Peyer's patch (tissue), 4 donors: ENCODE measurements at regions not wholly inside any gene's neighbourhood (a gene's known extent, or its start where the extent isn't known, plus 50 kb on each side); places are given as distances from the start of the nearest gene placed in this dataset.
"Not testable (repeated sequence)": the region's sequence is repeated elsewhere in the genome, so short reads cannot be mapped to it uniquely, and the experiment has no call there.

Experiments
- DNase-seq, 3 donors: peaks; one replicate each; pipeline ENCODE4 v3.0.0-alpha.2; 2017 to 2019
- H3K27ac ChIP-seq, 4 donors: fragments of 200-600 bp; sonication (generic); one replicate each; pipeline ENCODE4 v1.5.1; 2016 to 2019
- H3K27me3 ChIP-seq, 2 donors: fragments of 200-600 bp; sonication (generic); one replicate each; pipeline ENCODE4 v1.5.1; 2019
- H3K36me3 ChIP-seq, 3 donors: fragments of 200-600 bp; sonication (generic); one replicate each; pipeline ENCODE4 v1.5.1; 2016 to 2019
- H3K4me1 ChIP-seq, 4 donors: fragments of 200-600 bp; sonication (generic); one replicate each; pipeline ENCODE4 v1.5.1; 2016 to 2019
- H3K4me3 ChIP-seq, 4 donors: fragments of 200-600 bp; sonication (generic); 1 replicate in 3 of 4; 2 replicates in 1 of 4; pipeline ENCODE4 v1.5.1; 2016 to 2019; ENCODE audit warnings: mild to moderate bottlenecking in 1 of 4
- H3K9me3 ChIP-seq, 4 donors: fragments of 200-600 bp; sonication (generic); one replicate each; pipeline ENCODE4 v1.5.1; 2016 to 2019; ENCODE audit warnings: mild to moderate bottlenecking in 1 of 4
- CTCF ChIP-seq, 6 experiments: fragments of 450-650 bp in 4 of 6; fragments of 200-600 bp in 2 of 6; sonication (generic) in 1 of 6; IDR thresholded peaks; one replicate each; pipeline ENCODE4 v1.5.1; 2017 to 2019; ENCODE audit warnings: antibody characterized with exemption in 6 of 6, mild to moderate bottlenecking in 3 of 6, moderate library complexity in 1 of 6
- POLR2A ChIP-seq, 2 donors: fragments of 450-650 bp; IDR thresholded peaks; one replicate each; pipeline ENCODE4 v1.5.1; 2017; ENCODE audit warnings: antibody characterized with exemption in 2 of 2, mild to moderate bottlenecking in 2 of 2, moderate library complexity in 2 of 2

DNA sequence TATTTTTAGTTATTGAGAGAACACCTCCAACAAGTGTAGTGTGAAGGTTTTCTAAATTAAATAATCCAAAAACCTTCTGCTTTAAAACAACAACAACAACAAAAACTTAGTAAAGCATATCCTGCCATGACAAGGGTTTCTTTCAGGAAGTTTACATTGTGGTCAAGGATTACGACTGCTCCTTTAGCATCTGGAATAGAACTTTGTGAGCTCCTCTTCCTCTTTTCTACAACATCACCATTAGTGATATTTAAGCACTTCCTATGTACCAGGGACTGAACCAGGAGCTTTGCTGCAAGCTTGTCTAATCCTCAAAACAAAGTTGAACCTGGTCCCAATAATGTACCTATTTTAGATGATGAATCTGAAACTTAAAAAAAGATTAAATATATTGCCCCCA is 315.4 kb upstream of the KITLG start:
- H3K27me3 ChIP-seq: no peaks in the 10 kb centered on the region
- H3K4me3 ChIP-seq: no peak overlapping the region
- TF ChIP-seq POLR2A (IDR thresholded peaks at IDR 0.05): no peak
- TF ChIP-seq CTCF (IDR thresholded peaks at IDR 0.05): no peak
- no peak overlapping the region for H3K27ac ChIP-seq
- H3K9me3 ChIP-seq: no peaks in the 10 kb centered on the region
- H3K4me1 ChIP-seq: no peaks in the 10 kb centered on the region
- DNase-seq: no peak
- H3K36me3 ChIP-seq: no peaks in the 10 kb centered on the region

DNA sequence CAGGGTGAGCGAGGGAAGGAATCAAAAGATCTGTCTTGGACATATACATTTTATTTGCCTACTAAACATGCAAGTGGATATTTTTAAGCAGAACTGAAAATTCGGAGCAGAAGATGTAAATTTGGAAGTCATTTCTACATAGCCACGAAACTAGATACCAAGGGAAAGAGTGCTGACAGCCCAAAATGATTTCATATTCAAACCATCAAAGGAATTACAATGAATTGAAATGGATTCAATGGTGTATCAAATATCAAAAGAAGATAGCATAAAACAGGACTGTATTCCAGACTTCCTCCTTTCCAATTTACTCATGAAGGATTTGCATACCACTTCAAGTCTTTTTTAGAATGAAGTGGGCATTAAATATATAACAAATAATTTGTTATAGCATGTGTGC is 313.5 kb upstream of the KITLG start:
- no peak for TF ChIP-seq POLR2A (IDR thresholded peaks at IDR 0.05)
- no peak for TF ChIP-seq CTCF (IDR thresholded peaks at IDR 0.05)
- no peaks in the 10 kb centered on the region for H3K9me3 ChIP-seq
- H3K27me3 ChIP-seq: no peaks in the 10 kb centered on the region
- no peaks in the 10 kb centered on the region for H3K36me3 ChIP-seq
- no peaks in the 10 kb centered on the region for H3K4me1 ChIP-seq
- H3K27ac ChIP-seq: no peak overlapping the region
- DNase-seq: no peak
- H3K4me3 ChIP-seq: no peak overlapping the region

DNA sequence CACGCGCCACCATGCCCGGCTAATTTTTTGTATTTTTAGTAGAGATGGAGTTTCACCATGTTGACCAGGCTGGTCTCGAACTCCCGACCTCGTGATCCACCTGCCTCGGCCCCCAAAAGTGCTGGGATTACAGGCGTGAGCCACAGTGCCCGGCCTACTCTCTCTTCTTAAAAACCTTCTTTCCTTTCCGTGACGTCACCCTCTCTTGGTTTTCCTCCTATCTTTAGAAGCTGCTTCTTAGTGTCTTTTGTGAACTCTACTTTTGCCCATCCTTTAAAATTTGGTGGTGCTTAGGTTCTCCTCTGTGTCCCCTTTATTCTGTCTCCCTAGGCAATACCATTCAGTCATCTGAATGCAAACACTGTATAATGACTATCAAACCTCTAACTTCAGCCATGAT is 311.2 kb upstream of the KITLG start:
- H3K27ac ChIP-seq, H3K36me3 ChIP-seq, H3K4me3 ChIP-seq, H3K27me3 ChIP-seq, DNase-seq, H3K9me3 ChIP-seq, H3K4me1 ChIP-seq: not testable (repeated sequence)

- Histone ChIP-seq H3K4me1 (no peaks in the 10 kb centered on the region), H3K27me3 (no peaks in the 10 kb centered on the region), H3K9me3 (no peaks in the 10 kb centered on the region), H3K4me3 (no peak overlapping the region), H3K36me3 (no peaks in the 10 kb centered on the region), H3K27ac (no peak overlapping the region)
- TF ChIP-seq POLR2A (IDR thresholded peaks at IDR 0.05): no peak
- no peak for TF ChIP-seq CTCF (IDR thresholded peaks at IDR 0.05)
- no peak for DNase-seq
Observed at GRCh38 chr12:88889326-88890110, 309.2 kb upstream of the KITLG start.

GRCh38 chr12:88884600-88884999 is 304.3 kb upstream of the KITLG start:
- Histone ChIP-seq H3K9me3 (no peaks in the 10 kb centered on the region), H3K27me3 (no peaks in the 10 kb centered on the region), H3K4me1 (no peaks in the 10 kb centered on the region), H3K4me3 (no peak overlapping the region), H3K36me3 (no peaks in the 10 kb centered on the region), H3K27ac (no peak overlapping the region)
- TF ChIP-seq CTCF (IDR thresholded peaks at IDR 0.05) (no peak), POLR2A (IDR thresholded peaks at IDR 0.05) (no peak)
- DNase-seq: no peak

DNA sequence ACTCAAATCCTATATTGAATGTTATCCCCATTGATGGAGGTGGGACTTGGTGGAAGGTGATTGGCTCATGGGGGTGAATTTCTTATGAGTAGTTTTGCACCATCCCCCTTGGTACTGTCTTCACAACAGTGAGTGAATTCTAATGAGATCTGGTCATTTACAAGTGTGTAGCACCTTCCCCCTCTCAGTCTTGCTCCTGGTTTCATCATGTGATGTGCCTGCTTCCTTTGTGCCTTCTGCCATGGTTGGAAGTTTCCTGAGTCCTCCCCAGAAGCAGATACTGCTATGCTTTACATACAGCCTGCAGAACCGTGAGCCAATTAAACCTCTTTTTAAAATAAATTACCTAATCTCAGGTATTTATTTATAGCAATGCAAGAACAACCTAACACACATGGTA is 302.4 kb upstream of the KITLG start:
- DNase-seq: no peak
- no peaks in the 10 kb centered on the region for H3K9me3 ChIP-seq
- no peak overlapping the region for H3K27ac ChIP-seq
- H3K36me3 ChIP-seq: no peaks in the 10 kb centered on the region
- no peak overlapping the region for H3K4me3 ChIP-seq
- no peaks in the 10 kb centered on the region for H3K4me1 ChIP-seq
- H3K27me3 ChIP-seq: no peaks in the 10 kb centered on the region
- TF ChIP-seq POLR2A (IDR thresholded peaks at IDR 0.05): no peak
- TF ChIP-seq CTCF (IDR thresholded peaks at IDR 0.05): no peak
